M059J (cell line): ENCODE measurements at regions not wholly inside any gene's neighbourhood (a gene's known extent, or its start where the extent isn't known, plus 50 kb on each side); places are given as distances from the start of the nearest gene placed in this dataset.

Experiments
- DNase-seq: peaks from one replicate; pipeline ENCODE4 v3.0.0-alpha.2; 2012; ENCODE audit warnings: low read depth

DNA sequence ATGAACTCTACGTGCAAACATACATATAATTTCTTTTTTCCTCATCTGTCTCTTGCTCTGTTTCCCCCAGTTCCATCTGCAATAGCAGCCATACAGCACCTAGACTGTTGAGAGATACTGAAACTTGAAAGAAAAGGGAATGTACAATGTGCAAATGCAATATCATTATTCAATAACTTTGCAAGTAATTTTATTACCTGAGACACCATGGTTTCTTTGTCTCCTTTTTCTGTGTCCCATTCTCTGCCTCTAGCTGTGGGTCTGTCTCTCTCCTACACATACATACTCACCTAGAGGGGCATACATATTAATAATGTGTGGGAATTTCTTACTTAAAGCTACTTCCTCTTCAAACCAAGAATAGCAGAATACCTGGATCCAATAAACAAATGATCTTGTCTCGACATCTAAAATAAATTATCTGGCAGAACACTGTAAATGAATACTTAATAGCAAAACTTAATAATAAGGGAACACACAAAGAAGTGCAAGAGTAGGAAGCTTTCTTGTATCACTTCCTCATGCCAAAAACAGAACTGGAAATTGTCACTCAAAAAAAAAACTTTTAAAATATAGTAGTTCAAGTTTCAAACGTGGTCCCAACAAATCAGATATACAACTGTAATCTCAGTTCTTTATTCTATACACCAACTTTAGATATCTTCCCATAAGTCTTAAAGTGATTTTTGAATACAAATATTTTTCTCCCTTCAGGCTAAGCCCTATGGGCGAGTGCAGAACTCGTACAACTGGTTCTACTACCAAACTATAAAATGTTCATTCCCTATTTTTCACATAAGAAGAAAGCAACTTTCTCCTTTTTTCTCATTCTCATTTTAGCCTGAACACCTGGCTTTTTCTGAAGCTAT lies 194.6 kb downstream of the NRIP1 start:
- DNase-seq: no peak

DNA sequence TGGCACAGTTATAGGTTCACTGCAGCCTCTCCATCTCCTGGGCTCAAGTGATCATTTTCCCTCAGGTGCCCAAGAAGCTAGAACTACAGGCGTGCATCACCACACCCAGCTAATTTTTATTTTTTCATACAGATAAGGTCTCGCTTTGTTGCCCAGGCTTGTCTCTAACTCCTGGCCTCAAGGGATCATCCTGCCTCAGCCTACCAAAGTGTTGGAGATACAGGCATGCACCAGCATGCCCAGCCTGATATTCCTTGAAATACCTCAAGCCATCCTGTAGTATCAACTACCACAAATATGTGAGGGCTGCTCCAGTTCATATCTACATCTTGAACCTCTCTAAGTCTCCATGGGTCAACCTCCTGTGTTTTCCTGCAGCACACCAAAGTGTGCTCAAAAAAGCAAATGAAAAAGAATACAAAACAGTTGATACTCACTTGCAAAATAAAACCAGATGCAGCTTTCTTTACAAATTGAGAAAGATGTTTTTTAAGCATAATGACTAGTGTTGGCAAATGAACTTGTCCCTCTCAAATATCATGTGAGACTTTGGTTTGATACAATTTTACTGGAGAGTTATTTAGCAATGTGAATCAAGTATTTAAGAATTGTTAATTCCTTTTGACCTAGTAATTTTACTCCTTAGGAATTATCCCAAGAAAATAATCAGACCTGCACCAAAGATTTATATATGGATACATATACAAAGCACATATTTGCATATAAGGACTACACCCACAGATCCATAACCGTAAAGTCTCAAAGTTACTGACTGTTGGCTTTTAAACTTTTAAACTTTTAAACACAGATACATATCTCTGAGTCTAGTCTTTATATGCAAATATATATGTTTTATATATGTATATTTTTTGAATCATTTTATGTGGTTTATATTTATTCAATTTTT lies 197.7 kb downstream of the NRIP1 start:
- DNase-seq: no peak

DNA sequence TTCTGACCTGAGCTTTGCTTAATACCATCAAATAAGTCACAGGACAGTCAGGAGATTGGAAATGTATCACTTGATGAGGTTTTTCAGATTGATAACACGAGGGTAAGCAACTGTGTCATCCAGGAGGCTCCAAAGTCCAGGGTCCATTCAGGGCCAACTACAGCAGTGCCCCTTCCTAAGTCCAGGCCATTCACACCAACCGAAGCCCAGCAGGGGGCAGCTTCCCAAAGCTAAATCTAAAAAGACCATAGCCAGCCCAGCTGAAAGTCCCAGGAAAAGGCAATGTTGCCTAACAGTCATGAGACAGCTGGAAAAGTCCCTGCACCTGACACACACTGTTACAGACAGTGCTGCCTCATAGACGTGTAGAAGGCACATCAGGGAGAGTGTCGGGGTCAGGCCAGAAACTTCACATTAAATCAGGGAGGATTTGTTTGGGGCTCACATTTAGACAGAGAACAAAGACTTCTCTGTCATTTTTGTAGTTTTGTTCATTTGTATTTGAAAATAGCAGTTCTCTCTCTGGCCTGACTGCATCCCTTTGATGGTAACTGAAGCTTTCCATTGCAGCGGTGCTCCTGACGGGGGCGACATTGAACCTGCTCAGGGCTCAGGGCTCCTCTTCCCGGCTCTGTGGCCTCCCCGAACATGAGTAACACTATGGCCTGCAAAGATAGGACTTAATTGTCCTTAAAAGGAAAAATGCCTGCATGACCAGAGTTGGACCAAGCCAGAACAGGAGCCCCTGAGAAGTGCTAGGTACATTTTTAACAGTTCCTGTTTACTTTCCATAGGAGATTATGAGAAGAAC lies 200.4 kb downstream of the NRIP1 start:
- peak; percentile 76 for DNase-seq

DNA sequence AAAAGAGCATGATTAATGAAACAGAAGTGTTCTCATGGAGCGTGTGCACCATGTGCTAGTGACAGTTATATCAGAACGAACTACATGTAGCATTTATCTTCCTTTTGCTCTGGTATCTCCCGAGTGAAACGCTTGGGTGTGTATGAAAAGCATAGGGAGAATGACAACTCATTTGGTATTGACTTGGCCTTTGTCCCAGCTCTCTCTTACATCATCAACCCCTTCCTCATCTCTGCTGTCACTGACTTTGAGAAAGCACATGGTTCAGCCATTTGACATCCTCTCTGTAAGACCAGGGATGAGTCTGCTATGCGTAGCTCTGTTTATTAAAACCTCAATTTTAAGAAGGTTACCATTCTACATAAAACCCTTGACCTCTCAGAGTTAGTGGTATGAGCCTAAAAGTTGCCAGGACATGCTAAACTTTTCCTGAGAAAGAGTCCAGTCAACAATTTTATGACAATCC lies 201.0 kb downstream of the NRIP1 start:
- DNase-seq: no peak

DNA sequence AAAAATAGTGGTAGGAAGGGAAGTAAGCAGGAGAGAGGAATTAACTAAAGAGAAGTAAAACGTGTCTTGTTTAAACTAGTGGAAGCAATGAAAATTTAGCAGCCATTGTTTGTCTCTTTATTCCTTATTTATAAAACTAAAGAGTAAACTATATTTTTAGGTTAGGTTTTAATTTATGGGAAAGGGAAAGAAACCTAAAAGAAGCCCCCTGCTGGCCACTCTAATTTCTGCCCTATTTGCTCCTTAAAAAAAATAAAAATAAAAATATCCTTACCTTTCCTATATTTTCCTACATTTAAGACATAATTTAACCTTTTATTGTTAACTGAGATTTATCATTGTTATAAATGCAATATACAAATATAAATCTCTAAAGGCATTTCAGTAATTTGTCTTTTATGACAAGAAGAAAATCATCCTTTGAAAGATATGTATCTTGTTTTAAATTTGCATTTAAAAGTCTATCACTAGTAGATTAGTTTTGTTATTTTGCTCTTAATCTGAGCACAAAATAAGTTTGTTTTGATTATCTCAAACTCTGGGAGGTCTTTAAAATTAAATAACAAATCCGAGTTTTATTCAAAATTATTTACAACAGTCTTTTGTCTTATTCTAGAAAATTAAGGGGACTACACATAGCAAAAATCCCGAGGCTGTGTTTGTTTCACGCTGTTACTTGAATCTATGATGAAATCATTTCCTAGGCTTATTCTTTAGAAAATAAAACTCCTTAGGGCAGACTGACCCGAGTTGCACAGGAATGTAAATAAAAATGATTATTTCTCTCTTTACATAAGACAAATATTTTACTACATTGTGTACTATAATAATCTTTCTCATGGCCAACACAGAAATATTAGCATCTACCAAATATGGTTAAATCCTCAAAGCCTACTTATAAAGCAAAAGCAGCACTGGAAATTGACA lies 201.7 kb downstream of the NRIP1 start:
- no peak for DNase-seq

DNA sequence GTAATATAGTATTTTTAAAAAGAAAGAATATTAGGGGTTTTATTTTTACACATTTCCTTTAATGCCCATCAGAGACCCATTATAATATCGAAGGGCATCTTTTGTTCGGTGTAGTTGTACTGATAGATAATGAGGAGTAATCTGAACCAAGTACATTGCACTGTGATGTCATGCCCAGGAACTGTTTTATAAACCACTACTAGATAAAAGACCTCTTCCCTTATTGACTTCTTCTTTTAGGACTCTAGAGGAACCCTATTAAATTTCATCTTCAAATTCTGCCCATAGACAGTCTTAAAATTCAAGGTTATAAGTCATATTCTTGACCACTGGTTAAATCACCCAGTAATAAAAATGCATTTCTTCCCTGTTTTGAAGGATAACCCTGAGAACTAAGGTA lies 206.5 kb downstream of the NRIP1 start:
- no peak for DNase-seq

DNA sequence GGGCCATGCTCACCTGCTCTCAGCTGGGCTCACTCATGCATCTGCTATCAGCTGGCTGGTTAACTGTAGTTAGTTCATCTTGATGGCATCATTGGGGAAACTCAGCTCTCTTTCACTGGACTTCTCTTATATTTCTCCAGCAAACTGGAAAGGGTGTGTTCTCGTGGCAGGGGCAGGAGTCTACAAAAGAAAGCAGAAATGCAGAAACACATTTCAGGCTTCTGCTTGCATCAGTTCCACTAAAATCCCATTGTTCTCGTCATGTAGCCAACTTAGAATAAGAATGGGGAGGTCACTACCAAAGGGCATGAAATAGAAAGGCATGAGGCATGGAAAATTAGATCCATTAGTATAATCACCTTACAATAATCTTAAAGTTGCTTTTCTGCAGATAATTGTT lies 207.3 kb downstream of the NRIP1 start:
- DNase-seq: no peak

DNA sequence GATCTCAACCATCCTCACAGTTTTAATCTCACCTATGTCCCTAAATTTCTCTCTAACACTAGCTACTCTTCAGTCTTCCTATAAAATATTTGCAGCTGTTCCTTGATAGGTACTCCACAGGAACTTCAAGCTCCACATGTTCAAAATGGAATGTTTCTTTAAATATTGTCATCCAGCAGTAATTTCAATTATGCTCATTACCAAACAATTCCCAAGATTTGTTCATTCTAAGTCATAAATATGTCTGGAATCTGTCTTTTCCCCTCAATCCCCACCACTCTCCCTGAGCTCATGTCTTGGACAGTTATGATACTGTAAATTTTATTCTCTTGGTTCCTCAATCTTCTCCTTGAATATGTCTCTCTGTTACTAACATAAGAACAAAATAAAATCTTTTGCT lies 214.4 kb downstream of the NRIP1 start:
- no peak for DNase-seq

DNA sequence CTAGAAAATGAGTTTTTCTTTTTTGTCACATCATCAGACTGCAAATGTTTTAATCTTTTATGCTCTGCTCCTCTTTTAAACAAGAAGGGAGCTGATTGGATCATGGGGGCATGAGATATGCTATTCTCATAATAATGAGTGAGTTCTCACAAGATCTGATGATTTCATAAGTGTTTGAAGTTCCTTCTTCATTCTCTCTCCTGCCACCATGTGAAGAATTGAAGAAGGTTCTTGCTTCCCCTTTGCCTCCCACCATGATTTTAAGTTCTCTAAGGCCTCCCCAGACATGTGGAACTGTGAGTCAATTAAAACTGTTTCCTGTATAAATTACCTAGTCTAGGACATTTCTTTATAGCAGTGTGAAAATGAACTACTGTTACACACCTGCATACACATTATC lies 218.2 kb downstream of the NRIP1 start:
- no peak for DNase-seq

DNA sequence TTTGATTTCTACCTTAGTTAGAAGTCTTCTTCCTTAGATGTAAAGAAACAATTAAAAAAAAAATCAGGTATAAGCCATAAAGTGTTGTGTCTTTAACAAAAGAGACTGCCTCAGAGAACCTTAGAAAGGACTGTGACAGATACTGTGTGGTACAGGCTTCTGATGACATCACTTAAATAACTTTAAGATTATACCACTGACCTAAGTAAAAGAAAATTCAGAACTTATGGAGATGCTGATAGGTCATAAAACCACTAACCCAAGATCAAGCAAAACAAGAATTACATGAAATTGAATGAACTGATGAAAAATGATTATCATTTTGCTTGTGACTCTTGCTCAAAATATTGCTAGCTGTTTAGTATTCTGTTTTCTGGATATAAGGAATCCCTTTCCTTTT lies 220.8 kb downstream of the NRIP1 start:
- DNase-seq: no peak

DNA sequence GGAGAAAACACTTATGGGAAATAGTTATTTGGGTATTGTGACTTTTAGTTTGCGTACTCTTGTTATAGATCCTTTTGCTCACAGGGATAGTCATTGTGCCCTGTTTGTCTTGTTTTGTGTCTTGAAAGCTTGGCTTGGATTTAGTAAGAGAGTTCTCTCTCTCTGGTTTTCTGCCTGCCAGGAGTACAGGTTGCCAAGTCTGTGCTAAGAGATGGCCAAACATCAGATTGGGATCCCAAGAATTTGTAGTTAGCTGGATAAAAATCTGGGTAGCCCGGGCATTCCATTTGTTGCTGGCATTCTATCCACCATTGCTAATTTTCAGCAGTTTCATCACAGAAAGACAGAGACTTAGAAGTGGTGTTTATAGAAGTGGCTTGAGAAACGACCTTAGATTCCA lies 222.2 kb downstream of the NRIP1 start:
- no peak for DNase-seq

DNA sequence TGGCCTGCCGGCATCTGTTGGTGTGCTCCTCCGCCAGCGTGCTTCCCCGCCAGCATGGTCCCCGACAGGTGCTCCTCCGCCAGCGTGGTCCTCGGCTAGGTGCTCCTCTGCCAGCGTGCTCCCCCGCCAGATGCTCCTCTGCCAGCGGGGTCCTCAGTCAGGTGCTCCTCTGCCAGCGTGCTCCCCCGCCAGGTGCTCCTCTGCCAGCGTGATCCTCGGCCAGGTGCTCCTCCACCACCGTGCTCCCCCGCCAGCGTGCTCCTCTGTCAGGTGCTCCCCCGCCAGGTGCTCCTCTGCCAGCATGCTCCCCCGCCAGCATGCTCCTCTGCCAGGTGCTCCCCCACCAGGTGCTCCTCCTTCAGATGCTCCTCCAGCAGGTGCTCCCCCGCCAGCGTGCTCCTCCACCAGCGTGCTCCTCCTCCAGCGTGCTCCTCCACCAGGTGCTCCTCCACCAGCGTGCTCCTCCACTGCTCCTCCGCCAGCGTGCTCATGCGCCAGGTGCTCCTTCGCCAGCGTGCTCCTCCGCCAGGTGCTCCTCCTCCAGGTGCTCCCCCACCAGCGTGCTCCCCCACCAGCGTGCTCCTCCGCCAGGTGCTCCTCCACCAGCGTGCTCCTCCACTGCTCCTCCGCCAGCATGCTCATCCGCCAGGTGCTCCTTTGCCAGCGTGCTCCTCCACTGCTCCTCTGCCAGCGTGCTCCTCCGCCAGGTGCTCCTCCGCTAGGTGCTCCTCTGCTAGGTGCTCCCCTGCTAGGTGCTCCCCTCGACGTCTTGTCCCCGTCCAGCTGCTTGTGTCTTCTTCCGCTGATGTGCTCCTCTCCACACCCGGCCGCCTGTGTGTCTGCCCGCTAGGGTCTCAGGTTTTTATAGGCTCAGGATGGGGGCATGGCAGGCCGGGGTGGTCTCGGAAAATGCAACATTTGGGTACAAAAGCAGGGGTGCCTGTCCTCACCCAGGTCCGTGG lies 223.0 kb downstream of the NRIP1 start:
- no peak for DNase-seq

DNA sequence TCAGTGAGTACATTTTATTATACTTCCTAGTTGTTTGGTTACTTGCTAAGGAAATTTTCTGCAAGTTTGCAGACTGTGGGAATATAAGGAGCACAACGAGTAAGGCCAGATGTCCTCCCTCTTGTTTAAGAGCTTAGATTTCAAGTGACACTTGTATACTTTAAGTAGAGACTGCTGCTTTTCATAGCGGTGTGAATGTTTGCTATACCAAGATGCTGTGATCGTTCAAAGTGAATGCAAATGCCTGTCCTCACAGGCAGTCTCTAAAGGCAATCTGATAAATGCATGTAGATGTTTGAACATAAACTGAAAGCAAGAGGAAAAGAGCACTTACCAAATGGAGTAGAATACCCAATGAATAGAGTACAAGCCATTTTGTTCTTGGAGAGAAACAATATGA lies 226.4 kb downstream of the NRIP1 start:
- DNase-seq: no peak

DNA sequence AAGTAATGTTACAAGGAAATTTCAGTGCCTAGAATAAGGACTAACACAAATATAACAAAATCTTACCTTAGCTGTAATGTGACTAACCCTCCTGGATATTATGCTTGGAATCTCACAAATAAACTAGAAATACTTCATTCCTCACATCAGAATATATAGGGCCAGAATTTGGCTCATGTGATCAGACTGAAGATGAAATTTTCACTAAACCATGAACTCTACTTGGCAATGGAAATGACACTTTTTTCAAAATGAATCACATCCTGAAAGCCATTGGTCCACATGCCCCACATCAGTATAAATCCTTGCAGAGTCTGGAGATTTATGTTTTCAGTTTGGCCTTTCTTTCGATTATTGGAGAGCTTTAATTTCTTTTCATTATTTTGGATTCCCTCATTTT lies 227.8 kb downstream of the NRIP1 start:
- DNase-seq: peak; percentile 7

DNA sequence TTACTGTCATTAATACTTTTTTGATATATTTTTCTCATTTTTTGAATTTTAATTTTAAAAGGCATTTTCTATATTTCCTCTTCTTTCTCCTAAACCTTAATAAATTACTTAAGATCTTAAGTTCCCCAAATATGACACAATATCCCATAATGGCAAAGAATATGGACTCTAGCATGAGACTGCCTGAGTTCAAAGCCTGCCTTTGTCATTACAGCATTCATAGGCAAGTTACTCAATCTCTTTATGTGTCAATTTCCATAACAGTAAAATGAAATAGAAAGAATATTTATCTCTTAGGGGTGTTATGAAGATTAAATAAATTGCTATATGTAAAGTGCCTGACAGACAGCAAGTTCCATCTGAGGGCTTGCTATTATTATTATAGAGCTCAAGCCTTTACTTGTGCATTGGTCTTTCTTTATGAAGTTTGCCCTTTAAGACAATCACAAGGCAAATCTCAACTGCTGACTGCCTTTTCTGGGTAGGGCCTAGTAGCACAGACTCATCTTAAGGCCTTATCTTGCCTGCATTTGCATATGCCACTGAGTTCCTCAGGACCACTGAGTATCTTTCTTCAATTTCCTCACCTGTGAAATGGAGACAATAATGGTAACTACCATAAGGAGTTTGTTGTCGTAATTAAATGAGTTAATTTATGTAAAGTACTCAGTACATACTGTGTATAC lies 231.0 kb downstream of the NRIP1 start:
- DNase-seq: no peak

DNA sequence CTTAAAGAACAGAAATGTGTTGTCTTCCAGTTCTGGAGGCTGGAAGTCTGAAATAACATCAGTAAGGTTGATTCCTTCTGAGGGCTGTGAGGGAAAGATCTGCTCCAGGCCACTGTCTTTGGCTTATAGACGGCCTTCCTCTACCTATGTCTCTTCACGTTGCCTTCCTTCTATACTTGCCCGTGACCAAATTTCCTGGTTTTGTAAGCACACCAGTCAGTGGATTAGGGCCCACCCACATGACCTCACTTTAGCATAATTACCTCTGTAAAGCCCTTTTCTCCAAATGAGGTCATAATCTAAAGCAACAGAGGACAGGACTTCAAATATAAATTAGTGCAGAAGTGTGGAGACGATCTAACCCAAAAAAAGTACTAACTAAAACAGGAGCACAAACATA lies 231.6 kb downstream of the NRIP1 start:
- no peak for DNase-seq

DNA sequence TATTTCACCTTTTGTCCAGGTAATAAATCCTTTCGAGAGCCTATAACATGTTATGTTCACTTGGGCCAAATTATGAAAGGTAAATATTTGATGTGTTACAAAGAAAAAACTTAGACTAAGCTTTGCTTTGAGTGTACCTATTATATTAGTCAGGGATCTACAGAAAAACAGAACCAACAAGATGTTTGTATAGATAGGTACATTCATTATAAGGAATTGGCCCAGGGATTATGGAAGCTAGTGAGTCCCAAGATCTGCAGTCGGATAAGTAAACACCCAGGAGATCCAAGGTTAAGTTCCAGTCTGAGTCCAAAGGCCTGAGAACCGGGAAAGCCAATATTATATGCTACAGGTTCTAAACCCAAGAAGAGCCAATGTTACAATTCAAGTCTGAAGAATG lies 234.5 kb downstream of the NRIP1 start:
- no peak for DNase-seq

DNA sequence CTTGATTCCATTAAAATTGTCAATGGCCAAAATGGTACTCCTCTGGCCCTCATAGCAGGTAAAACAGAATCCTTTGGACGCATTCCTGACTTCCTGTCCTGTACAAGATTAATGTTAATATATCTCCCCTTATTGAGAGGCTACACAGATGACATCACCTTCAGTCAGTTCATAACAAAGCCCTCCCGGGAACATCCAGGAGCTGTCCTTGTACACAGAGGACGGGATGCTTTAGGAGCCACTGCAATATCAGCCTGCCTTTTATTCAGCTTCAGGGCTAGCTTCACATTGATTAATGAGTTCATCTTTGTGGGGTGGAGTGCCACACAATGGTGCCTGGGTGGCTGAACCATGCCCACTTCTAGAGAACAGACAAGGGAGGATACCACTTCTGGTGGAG lies 235.1 kb downstream of the NRIP1 start:
- no peak for DNase-seq

DNA sequence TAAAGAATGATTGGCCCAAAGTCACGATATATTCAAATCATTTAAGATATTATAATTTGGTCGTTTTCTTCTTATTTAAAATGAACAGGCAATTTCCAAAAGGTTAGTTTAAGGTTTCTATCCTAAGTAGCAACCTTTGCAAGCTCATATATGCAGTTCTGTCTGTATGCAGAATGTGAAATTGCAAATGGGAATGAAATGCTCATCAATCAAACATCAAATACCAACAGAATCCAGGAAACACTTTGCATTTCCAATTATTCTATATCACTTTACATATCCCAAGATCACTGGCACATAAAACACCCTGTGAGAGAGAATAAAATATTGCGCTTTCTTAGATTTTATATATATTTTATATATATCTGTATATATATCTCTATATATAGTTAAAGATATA lies 237.3 kb downstream of the NRIP1 start:
- no peak for DNase-seq
